ENCODE measurements at regions not wholly inside any gene's neighbourhood (a gene's known extent, or its start where the extent isn't known, plus 50 kb on each side); places are given as distances from the start of the nearest gene placed in this dataset.

DNA sequence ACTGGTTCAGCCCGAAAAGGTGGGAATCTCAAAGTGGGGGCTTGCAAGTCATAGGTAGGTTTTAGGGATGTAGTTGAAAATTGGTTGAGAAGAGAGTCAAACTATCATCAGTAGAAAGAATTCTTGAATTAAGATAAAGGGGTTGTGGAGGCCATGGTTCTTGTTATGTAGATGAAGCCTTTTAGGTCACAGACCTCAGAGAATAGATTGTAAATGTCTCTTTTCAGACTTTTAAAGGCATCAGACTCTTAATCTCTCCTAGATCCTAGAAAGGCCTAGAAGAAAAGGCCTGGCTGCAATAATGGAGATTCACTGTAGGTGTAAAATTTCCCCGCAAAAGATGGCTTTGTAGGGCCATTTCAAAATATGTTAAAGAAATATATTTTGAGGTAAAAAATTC, 96.4 kb downstream of the PSAT1 start:
- DNase-seq (ENCODE audit: low spot score), result no peak
- Histone ChIP-seq H3K9me3 (ENCODE audit: low read depth, low read length, poor library complexity, severe bottlenecking) (peaks cover 10% of the 10 kb centered on the region), H3K4me1 (ENCODE audit: insufficient read depth, low read length, poor library complexity, severe bottlenecking) (peaks cover 10% of the 10 kb centered on the region), H3K36me3 (ENCODE audit: insufficient read depth, low read length, poor library complexity, severe bottlenecking) (no peaks in the 10 kb centered on the region), H3K27ac (ENCODE audit: low read depth, low read length, poor library complexity, severe bottlenecking) (no peak overlapping the region), H3K4me3 (ENCODE audit: low read depth, low read length, poor library complexity, severe bottlenecking) (no peak overlapping the region), H3K27me3 (replicated peaks; ENCODE audit: insufficient read depth, low read depth, low read length, poor library complexity) (no peaks in the 10 kb centered on the region)
- ChIA-PET CTCF (no interaction called here), POLR2A (ENCODE audit: low non-redundant PET) (no interaction called here)
- no TSS peak for BruUV-seq (replicated peaks)
- TF ChIP-seq, protein P1, sequence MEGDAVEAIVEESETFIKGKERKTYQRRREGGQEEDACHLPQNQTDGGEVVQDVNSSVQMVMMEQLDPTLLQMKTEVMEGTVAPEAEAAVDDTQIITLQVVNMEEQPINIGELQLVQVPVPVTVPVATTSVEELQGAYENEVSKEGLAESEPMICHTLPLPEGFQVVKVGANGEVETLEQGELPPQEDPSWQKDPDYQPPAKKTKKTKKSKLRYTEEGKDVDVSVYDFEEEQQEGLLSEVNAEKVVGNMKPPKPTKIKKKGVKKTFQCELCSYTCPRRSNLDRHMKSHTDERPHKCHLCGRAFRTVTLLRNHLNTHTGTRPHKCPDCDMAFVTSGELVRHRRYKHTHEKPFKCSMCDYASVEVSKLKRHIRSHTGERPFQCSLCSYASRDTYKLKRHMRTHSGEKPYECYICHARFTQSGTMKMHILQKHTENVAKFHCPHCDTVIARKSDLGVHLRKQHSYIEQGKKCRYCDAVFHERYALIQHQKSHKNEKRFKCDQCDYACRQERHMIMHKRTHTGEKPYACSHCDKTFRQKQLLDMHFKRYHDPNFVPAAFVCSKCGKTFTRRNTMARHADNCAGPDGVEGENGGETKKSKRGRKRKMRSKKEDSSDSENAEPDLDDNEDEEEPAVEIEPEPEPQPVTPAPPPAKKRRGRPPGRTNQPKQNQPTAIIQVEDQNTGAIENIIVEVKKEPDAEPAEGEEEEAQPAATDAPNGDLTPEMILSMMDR (conservative IDR thresholded peaks at IDR 0.05; ENCODE audit: low read depth, low read length), result no peak
- no peak for TF ChIP-seq EZH2 (IDR thresholded peaks at IDR 0.05; ENCODE audit: borderline replicate concordance, low read depth, low read length, poor library complexity, severe bottlenecking)
- intact Hi-C loops (cut with micrococcal nuclease; ENCODE audit: unreplicated experiment), result no loop called here

DNA sequence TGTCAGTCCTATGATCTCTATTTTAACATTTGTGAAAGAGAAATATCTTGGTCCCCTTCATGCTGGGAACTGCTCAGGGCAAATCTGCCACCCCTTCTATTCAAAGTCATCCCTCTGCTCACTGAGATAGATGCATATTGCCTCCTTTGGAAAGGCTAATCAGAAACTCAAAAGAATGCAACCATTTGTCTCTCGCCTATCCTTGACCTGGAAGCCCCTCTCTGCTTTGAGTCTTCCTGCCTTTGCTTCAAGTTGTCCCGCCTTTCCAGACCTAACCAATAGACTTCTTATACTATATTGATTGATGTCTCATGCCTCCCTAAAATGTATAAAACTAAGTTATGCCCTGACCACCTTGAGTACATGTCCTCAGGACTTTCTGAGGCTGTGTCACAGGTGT, 97.0 kb downstream of the PSAT1 start:
- H3K9me3 ChIP-seq (ENCODE audit: low read depth, low read length, poor library complexity, severe bottlenecking), result peaks cover 10% of the 10 kb centered on the region
- H3K27me3 ChIP-seq (replicated peaks; ENCODE audit: insufficient read depth, low read depth, low read length, poor library complexity), result no peaks in the 10 kb centered on the region
- DNase-seq (ENCODE audit: low spot score), result no peak
- intact Hi-C loops (cut with micrococcal nuclease; ENCODE audit: unreplicated experiment), result no loop called here
- BruUV-seq (replicated peaks), result no TSS peak
- ChIA-PET CTCF (no interaction called here), POLR2A (ENCODE audit: low non-redundant PET) (no interaction called here)
- no peak overlapping the region for H3K27ac ChIP-seq (ENCODE audit: low read depth, low read length, poor library complexity, severe bottlenecking)
- no peak for TF ChIP-seq EZH2 (IDR thresholded peaks at IDR 0.05; ENCODE audit: borderline replicate concordance, low read depth, low read length, poor library complexity, severe bottlenecking)
- TF ChIP-seq, protein P1 (conservative IDR thresholded peaks at IDR 0.05; ENCODE audit: low read depth, low read length), result no peak
- no peaks in the 10 kb centered on the region for H3K36me3 ChIP-seq (ENCODE audit: insufficient read depth, low read length, poor library complexity, severe bottlenecking)
- H3K4me3 ChIP-seq (ENCODE audit: low read depth, low read length, poor library complexity, severe bottlenecking), result no peak overlapping the region
- H3K4me1 ChIP-seq (ENCODE audit: insufficient read depth, low read length, poor library complexity, severe bottlenecking), result peaks cover 10% of the 10 kb centered on the region

DNA sequence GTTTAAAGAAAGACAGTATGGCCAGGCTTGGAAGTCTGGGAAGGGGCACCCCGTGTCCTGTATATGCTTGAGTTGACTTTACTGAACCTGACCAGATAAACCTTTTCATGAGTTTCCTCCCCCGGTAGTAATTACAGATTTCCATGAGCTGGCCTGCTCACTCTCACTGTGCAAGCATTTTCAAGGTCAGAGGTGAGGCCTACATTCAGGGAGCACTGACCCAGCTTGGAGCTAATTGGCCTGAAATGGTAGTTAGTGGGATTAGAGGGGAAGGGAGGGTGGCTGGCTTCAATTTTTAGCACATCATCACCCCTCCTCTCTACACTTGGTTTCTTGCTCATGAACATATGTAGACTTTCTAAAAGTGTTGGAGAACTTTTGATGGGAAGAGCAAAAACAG, 99.2 kb downstream of the PSAT1 start:
- TF ChIP-seq EZH2 (IDR thresholded peaks at IDR 0.05; ENCODE audit: borderline replicate concordance, low read depth, low read length, poor library complexity, severe bottlenecking), result no peak
- TF ChIP-seq, protein P1 (conservative IDR thresholded peaks at IDR 0.05; ENCODE audit: low read depth, low read length), result no peak
- no TSS peak for BruUV-seq (replicated peaks)
- H3K27me3 ChIP-seq (replicated peaks; ENCODE audit: insufficient read depth, low read depth, low read length, poor library complexity), result peaks cover 9% of the 10 kb centered on the region
- H3K36me3 ChIP-seq (ENCODE audit: insufficient read depth, low read length, poor library complexity, severe bottlenecking), result no peaks in the 10 kb centered on the region
- peaks cover 10% of the 10 kb centered on the region for H3K4me1 ChIP-seq (ENCODE audit: insufficient read depth, low read length, poor library complexity, severe bottlenecking)
- no peak for DNase-seq (ENCODE audit: low spot score)
- intact Hi-C loops (cut with micrococcal nuclease; ENCODE audit: unreplicated experiment), result no loop called here
- H3K27ac ChIP-seq (ENCODE audit: low read depth, low read length, poor library complexity, severe bottlenecking), result no peak overlapping the region
- CTCF ChIA-PET, result no interaction called here
- POLR2A ChIA-PET (ENCODE audit: low non-redundant PET), result no interaction called here
- H3K9me3 ChIP-seq (ENCODE audit: low read depth, low read length, poor library complexity, severe bottlenecking), result peaks cover 10% of the 10 kb centered on the region
- H3K4me3 ChIP-seq (ENCODE audit: low read depth, low read length, poor library complexity, severe bottlenecking), result no peak overlapping the region

Data from A673 (cell line).